ENCODE measurements at regions not wholly inside any gene's neighbourhood (a gene's known extent, or its start where the extent isn't known, plus 50 kb on each side); places are given as distances from the start of the nearest gene placed in this dataset.

- DNase-seq (ENCODE audit: low read depth in 2 of 2): no peak
Measured at GRCh38 chr16:5852151-5852550, 754.6 kb upstream of the EEF2KMT start.

- DNase-seq (ENCODE audit: low read depth in 2 of 2): no peak
Measured at GRCh38 chr16:5851393-5851982, 753.9 kb upstream of the EEF2KMT start.

- DNase-seq (ENCODE audit: low read depth in 2 of 2): no peak
Measured at GRCh38 chr16:5850632-5851392, 753.2 kb upstream of the EEF2KMT start.

GRCh38 chr16:5845046-5845445, 747.5 kb upstream of the EEF2KMT start:
- DNase-seq (ENCODE audit: low read depth in 2 of 2): no peak

GRCh38 chr16:5841974-5842373, 744.4 kb upstream of the EEF2KMT start:
- no peak for DNase-seq (ENCODE audit: low read depth in 2 of 2)

- no peak for DNase-seq (ENCODE audit: low read depth in 2 of 2)
Measured at GRCh38 chr16:5838725-5839124, 741.1 kb upstream of the EEF2KMT start.

GRCh38 chr16:5838071-5838470, 740.5 kb upstream of the EEF2KMT start:
- DNase-seq (ENCODE audit: low read depth in 2 of 2): no peak

- DNase-seq (ENCODE audit: low read depth in 2 of 2): no peak
Measured at GRCh38 chr16:5837007-5837670, 739.5 kb upstream of the EEF2KMT start.

- DNase-seq (ENCODE audit: low read depth in 2 of 2): no peak
Measured at GRCh38 chr16:5835876-5836275, 738.3 kb upstream of the EEF2KMT start.

- no peak for DNase-seq (ENCODE audit: low read depth in 2 of 2)
Measured at GRCh38 chr16:5826332-5826731, 728.7 kb upstream of the EEF2KMT start.

- DNase-seq (ENCODE audit: low read depth in 2 of 2): no peak
Measured at GRCh38 chr16:5820472-5820871, 722.9 kb upstream of the EEF2KMT start.

- DNase-seq (ENCODE audit: low read depth in 2 of 2): no peak
Measured at GRCh38 chr16:5815570-5816237, 718.1 kb upstream of the EEF2KMT start.

- no peak for DNase-seq (ENCODE audit: low read depth in 2 of 2)
Measured at GRCh38 chr16:5801396-5801795, 703.8 kb upstream of the EEF2KMT start.

- no peak for DNase-seq (ENCODE audit: low read depth in 2 of 2)
Measured at GRCh38 chr16:5793556-5793955, 696.0 kb upstream of the EEF2KMT start.

GRCh38 chr16:5791011-5791657, 693.5 kb upstream of the EEF2KMT start:
- no peak for DNase-seq (ENCODE audit: low read depth in 2 of 2)

GRCh38 chr16:5790512-5790911, 692.9 kb upstream of the EEF2KMT start:
- DNase-seq (ENCODE audit: low read depth in 2 of 2): no peak

- no peak for DNase-seq (ENCODE audit: low read depth in 2 of 2)
Measured at GRCh38 chr16:5789033-5789432, 691.4 kb upstream of the EEF2KMT start.

- DNase-seq (ENCODE audit: low read depth in 2 of 2): no peak
Measured at GRCh38 chr16:5781436-5781835, 683.8 kb upstream of the EEF2KMT start.

- DNase-seq (ENCODE audit: low read depth in 2 of 2): no peak
Measured at GRCh38 chr16:5776876-5777275, 679.3 kb upstream of the EEF2KMT start.

- DNase-seq (ENCODE audit: low read depth in 2 of 2): no peak
Measured at GRCh38 chr16:5775916-5776315, 678.3 kb upstream of the EEF2KMT start.

- no peak for DNase-seq (ENCODE audit: low read depth in 2 of 2)
Measured at GRCh38 chr16:5770118-5770517, 672.5 kb upstream of the EEF2KMT start.

- no peak for DNase-seq (ENCODE audit: low read depth in 2 of 2)
Measured at GRCh38 chr16:5769513-5769912, 671.9 kb upstream of the EEF2KMT start.

Measured in stimulated activated CD8-positive, alpha-beta memory T cell treated with anti-CD3 and anti-CD28 coated beads, Interleukin-15, amount 100 ng/mL, for 4 hours (primary cell).